Activated T-helper 1 cell treated with anti-CD3 and anti-CD28 coated beads, Interleukin-12 subunit alpha, Interleukin-12 subunit beta, Interleukin-2, Interleukin-4 antibody, amounts not matched to agents 30 ng/mL and 10 ng/mL and 1 ng/mL, durations not matched to agents 14 hours and 24 hours and 36 hours (primary cell): ENCODE measurements at regions not wholly inside any gene's neighbourhood (a gene's known extent, or its start where the extent isn't known, plus 50 kb on each side); places are given as distances from the start of the nearest gene placed in this dataset.

ENCODE experiments used
- DNase-seq: peaks from one replicate; pipeline ENCODE4 v3.0.0; 2021; ENCODE audit warnings: low spot score
- H3K27ac Mint-ChIP-seq: one replicate; pipeline ENCODE4 v1.8.0; 2021; ENCODE audit warnings: mild to moderate bottlenecking, mixed read lengths
- H3K27me3 Mint-ChIP-seq: one replicate; pipeline ENCODE4 v1.8.0; 2022; ENCODE audit warnings: mild to moderate bottlenecking, moderate library complexity, mixed read lengths; ENCODE audit not compliant: insufficient read depth
- H3K36me3 Mint-ChIP-seq: one replicate; pipeline ENCODE4 v1.8.0; 2021; ENCODE audit warnings: low read depth, mixed read lengths
- H3K4me1 Mint-ChIP-seq: one replicate; pipeline ENCODE4 v1.8.0; 2021; ENCODE audit warnings: low read depth, mixed read lengths
- H3K4me3 Mint-ChIP-seq: one replicate; pipeline ENCODE4 v1.8.0; 2021; ENCODE audit warnings: mild to moderate bottlenecking, moderate library complexity, mixed read lengths
- H3K9me3 Mint-ChIP-seq: one replicate; pipeline ENCODE4 v1.8.0; 2021; ENCODE audit warnings: mixed read lengths
- intact Hi-C: fragments of 100-400 bp; cut with micrococcal nuclease; formaldehyde crosslinking; loops from one replicate; pipeline ENCODE4 v1.15.1; 2024

DNA sequence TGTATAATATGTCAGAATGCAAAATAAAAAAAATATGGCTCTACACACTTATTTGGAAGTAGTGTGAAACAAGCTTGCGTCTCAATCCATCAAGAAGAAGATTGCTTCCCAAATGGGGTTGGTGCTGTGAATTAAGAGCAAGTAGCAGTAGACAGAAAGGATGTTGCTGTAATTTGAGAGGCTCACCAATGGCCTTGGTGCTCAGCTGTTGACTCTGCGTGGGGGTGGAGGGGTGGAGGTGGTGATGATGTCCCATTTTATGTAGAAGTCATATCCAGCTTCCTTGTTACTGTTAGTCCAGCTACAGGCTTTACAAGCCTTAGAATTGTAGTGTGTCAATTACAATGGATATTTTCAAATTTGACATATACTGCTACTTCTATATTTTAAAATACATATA is 223.4 kb upstream of the RND3 start:
- no peaks in the 10 kb centered on the region for H3K4me1 Mint-ChIP-seq
- no peaks in the 10 kb centered on the region for H3K9me3 Mint-ChIP-seq
- H3K27ac Mint-ChIP-seq: no peak overlapping the region
- H3K36me3 Mint-ChIP-seq: no peaks in the 10 kb centered on the region
- H3K27me3 Mint-ChIP-seq: peaks cover 5% of the 10 kb centered on the region
- intact Hi-C loops: no loop called here
- no peak for DNase-seq
- no peak overlapping the region for H3K4me3 Mint-ChIP-seq

- H3K36me3 Mint-ChIP-seq: no peaks in the 10 kb centered on the region
These were observed 222.6 kb upstream of the RND3 start for GRCh38 chr2:150710041-150710440.

GRCh38 chr2:150706561-150706960 is 219.1 kb upstream of the RND3 start:
- H3K9me3 Mint-ChIP-seq: no peaks in the 10 kb centered on the region
- H3K4me3 Mint-ChIP-seq: no peak overlapping the region
- no peaks in the 10 kb centered on the region for H3K4me1 Mint-ChIP-seq
- no peaks in the 10 kb centered on the region for H3K36me3 Mint-ChIP-seq
- intact Hi-C loops: no loop called here
- no peak overlapping the region for H3K27ac Mint-ChIP-seq
- DNase-seq: no peak
- peaks cover 1% of the 10 kb centered on the region for H3K27me3 Mint-ChIP-seq

More at GRCh38 chr2:150710041-150710440, 222.6 kb upstream of the RND3 start:
- DNase-seq: no peak
- H3K27ac Mint-ChIP-seq: no peak overlapping the region
- H3K27me3 Mint-ChIP-seq: peaks cover 5% of the 10 kb centered on the region
- H3K9me3 Mint-ChIP-seq: no peaks in the 10 kb centered on the region
- intact Hi-C loops: no loop called here
- no peak overlapping the region for H3K4me3 Mint-ChIP-seq
- no peaks in the 10 kb centered on the region for H3K4me1 Mint-ChIP-seq

GRCh38 chr2:150705767-150706166 is 218.3 kb upstream of the RND3 start:
- no peak overlapping the region for H3K4me3 Mint-ChIP-seq
- no peaks in the 10 kb centered on the region for H3K4me1 Mint-ChIP-seq
- no peak overlapping the region for H3K27ac Mint-ChIP-seq
- peaks cover 1% of the 10 kb centered on the region for H3K27me3 Mint-ChIP-seq
- intact Hi-C loops: no loop called here
- DNase-seq: no peak
- H3K36me3 Mint-ChIP-seq: no peaks in the 10 kb centered on the region
- H3K9me3 Mint-ChIP-seq: no peaks in the 10 kb centered on the region

DNA sequence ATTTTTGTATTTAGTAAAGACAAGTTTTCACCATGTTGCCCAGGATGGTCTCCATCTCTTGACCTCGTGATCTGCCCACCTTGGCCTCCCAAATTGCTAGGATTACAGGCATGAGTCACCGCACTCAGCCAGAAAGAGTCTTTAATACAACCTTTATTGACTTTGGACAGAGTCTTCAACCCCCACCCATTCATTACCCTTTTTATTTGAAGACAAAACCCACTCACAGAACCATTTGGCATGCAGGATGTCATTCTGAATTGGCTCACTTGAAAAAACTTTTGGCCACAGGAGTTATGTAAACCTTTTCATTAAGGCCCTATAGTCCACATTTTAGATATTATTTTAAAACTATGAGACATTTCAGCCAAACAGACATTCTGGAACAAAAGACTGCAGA is 217.9 kb upstream of the RND3 start:
- peaks cover 1% of the 10 kb centered on the region for H3K27me3 Mint-ChIP-seq
- no peak overlapping the region for H3K27ac Mint-ChIP-seq
- H3K36me3 Mint-ChIP-seq: no peaks in the 10 kb centered on the region

DNA sequence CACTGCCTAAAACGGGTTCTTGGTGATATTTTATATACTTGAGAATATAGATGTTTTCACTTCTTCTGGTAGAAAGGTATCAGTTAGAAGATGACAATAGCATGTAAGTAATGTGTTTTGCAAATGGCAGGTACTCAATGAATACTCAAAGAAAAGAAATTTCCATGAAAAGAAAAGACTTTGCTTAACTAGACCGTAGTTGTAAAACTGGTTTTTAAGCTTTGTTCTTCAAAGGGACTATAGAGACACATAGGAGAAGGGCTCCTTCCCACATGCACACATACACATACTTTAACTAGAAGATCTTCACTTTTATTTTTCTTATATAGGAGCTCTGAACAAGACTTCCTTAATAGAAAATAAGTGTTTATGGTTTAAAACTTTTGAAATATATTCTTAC is 215.3 kb upstream of the RND3 start:
- DNase-seq: no peak
- Mint-ChIP-seq H3K27ac (no peak overlapping the region), H3K4me3 (no peak overlapping the region), H3K27me3 (no peaks in the 10 kb centered on the region), H3K9me3 (no peaks in the 10 kb centered on the region), H3K36me3 (no peaks in the 10 kb centered on the region), H3K4me1 (no peaks in the 10 kb centered on the region)
- intact Hi-C loops: no loop called here

More for the DNA sequence above, 217.9 kb upstream of the RND3 start:
- Mint-ChIP-seq H3K4me3 (no peak overlapping the region), H3K4me1 (no peaks in the 10 kb centered on the region), H3K9me3 (no peaks in the 10 kb centered on the region)
- intact Hi-C loops: no loop called here
- no peak for DNase-seq

GRCh38 chr2:150700666-150701580 is 213.5 kb upstream of the RND3 start:
- no peak for DNase-seq
- Mint-ChIP-seq H3K27me3 (no peaks in the 10 kb centered on the region), H3K36me3 (no peaks in the 10 kb centered on the region), H3K4me3 (no peak overlapping the region), H3K9me3 (no peaks in the 10 kb centered on the region), H3K27ac (no peak overlapping the region), H3K4me1 (no peaks in the 10 kb centered on the region)
- intact Hi-C loops: no loop called here

DNA sequence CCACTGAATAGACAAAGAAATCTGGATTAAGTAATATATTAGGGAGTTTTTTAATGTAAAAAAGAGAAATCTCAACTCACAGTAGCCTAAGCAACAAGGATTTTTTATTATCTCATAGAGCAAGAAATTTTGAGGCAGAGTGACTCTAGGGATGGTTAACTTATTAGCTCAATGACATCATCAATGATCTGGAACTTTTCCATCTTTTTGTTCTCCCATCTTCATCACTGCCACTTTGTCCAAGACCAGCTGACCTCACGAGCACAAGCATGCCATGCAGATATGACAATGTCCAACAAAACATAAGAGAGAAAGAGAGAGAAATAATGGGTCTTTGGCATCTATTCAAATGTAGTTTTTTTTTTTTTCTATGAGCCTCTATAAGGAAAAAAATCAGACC is 211.8 kb upstream of the RND3 start:
- H3K27me3 Mint-ChIP-seq: no peaks in the 10 kb centered on the region
- H3K4me3 Mint-ChIP-seq: no peak overlapping the region

DNA sequence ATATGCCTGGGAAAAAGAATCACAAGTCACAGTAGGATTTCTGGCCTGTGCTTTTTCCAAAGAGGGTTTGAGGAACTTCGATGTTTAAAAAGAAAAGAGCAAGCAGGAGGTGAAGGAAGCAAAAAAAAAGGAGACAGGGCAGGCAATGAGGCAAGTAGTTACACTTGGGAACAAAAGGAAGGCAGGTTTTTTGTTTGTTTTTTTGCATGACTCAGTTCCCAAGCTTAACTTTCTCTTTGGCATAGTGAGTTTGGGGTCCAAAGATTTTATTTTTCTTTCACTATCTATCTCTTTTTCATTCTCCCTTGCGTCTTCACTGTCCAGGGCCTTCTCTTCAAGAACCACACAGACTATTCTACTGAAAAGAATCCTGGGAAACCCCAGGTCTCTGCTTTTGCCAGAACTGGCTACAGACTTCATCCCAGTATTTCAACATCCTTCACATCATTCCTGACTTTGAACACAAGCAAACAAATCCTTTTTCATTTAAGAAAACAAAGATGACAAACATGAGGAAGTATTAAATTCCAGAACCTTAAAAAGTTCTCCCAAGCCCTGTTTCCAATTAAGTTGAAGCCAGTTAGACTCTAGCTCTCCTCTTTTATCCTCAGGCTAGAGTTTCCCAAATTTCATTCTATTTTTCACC is 210.7 kb upstream of the RND3 start:
- H3K27me3 Mint-ChIP-seq: no peaks in the 10 kb centered on the region
- DNase-seq: no peak
- intact Hi-C loops: no loop called here
- H3K9me3 Mint-ChIP-seq: no peaks in the 10 kb centered on the region
- H3K4me3 Mint-ChIP-seq: no peak overlapping the region
- H3K27ac Mint-ChIP-seq: no peak overlapping the region
- no peaks in the 10 kb centered on the region for H3K36me3 Mint-ChIP-seq
- H3K4me1 Mint-ChIP-seq: no peaks in the 10 kb centered on the region

More for the DNA sequence above, 211.8 kb upstream of the RND3 start:
- intact Hi-C loops: no loop called here
- Mint-ChIP-seq H3K9me3 (no peaks in the 10 kb centered on the region), H3K36me3 (no peaks in the 10 kb centered on the region), H3K4me1 (no peaks in the 10 kb centered on the region), H3K27ac (no peak overlapping the region)
- DNase-seq: no peak

DNA sequence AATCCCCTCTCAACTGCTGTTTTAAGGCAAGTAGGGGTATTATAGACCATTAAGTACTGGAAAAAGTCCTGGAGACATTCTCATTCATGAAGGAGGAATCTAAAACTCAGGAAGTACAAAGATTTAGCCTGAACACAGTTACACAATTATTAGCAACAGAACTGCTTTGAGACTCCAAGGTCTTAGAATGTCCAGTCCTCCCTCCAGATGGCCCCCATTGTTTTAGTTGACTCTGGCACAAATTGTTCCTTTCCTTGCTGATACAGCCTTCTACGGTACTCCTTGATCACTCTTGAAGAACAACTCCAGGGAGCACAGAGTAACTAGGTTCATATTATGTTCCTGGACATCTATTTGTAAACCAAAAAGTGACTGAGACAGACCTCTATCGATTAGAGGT is 210.1 kb upstream of the RND3 start:
- no peak overlapping the region for H3K4me3 Mint-ChIP-seq
- no peaks in the 10 kb centered on the region for H3K4me1 Mint-ChIP-seq
- no peaks in the 10 kb centered on the region for H3K27me3 Mint-ChIP-seq
- no peaks in the 10 kb centered on the region for H3K9me3 Mint-ChIP-seq
- H3K27ac Mint-ChIP-seq: no peak overlapping the region
- intact Hi-C loops: no loop called here
- DNase-seq: no peak
- no peaks in the 10 kb centered on the region for H3K36me3 Mint-ChIP-seq

DNA sequence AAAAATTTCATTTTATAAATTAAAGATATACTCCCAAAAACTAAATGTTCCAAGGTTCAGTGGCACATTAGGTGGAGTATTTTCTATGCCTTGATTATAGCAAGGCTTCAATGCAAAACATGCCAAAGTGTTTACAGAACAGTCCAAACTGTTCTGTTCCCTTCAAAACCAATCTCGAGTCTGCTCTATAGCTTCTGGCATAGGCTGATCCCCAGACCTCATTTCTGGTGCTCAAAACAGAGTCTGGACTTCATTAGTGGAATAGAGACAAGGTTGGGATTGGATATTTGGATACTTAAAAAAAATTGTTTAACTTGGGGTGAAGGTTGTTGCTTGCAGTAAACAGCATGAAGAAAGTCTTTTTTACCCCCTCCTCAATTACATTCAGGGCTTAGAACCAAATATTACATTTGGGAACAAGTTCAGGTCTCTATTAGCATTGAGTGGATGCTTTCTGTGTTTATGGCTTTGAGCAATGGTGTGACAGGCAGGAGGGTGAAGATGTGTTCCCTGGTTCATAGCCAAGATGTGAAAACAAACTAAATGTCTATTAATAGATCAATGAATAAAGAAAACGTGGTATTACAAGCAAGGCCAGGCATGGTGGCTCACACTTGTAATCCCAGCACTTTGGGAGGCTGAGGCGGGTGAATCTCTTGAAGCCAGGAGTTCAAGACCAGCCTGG is 208.1 kb upstream of the RND3 start:
- intact Hi-C loops: no loop called here
- Mint-ChIP-seq H3K4me1 (no peaks in the 10 kb centered on the region), H3K36me3 (no peaks in the 10 kb centered on the region), H3K4me3 (no peak overlapping the region), H3K9me3 (no peaks in the 10 kb centered on the region), H3K27ac (no peak overlapping the region), H3K27me3 (no peaks in the 10 kb centered on the region)
- no peak for DNase-seq

DNA sequence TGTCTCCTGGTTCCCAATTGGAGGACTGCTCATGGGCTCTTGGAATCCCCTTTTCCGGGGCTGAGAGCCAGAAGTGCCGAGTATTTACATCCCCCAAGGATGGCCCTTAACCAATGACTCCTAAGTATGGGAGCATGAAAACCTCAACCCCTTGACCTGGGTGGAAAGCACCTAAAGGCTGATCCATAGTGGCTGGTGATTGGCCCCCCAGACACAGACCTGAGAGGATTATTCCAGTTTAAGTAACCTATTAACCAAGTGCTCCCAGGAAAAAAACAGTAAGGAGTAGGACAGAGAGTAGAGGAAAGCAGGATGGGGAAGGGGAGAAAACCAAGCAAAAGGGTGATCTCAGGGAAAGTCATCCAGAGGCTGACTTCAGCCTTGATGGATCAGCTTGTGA is 206.1 kb upstream of the RND3 start:
- Mint-ChIP-seq H3K4me3 (no peak overlapping the region), H3K27me3 (no peaks in the 10 kb centered on the region), H3K27ac (no peak overlapping the region), H3K9me3 (no peaks in the 10 kb centered on the region), H3K4me1 (no peaks in the 10 kb centered on the region), H3K36me3 (no peaks in the 10 kb centered on the region)
- intact Hi-C loops: no loop called here
- DNase-seq: no peak

GRCh38 chr2:150690870-150691269 is 203.4 kb upstream of the RND3 start:
- intact Hi-C loops: no loop called here
- Mint-ChIP-seq H3K4me1 (no peaks in the 10 kb centered on the region), H3K27me3 (no peaks in the 10 kb centered on the region), H3K36me3 (no peaks in the 10 kb centered on the region), H3K4me3 (no peak overlapping the region), H3K27ac (no peak overlapping the region), H3K9me3 (no peaks in the 10 kb centered on the region)
- no peak for DNase-seq
